ENCODE measurements at regions not wholly inside any gene's neighbourhood (a gene's known extent, or its start where the extent isn't known, plus 50 kb on each side); places are given as distances from the start of the nearest gene placed in this dataset.

- no peaks in the 10 kb centered on the region for H3K4me1 Mint-ChIP-seq (ENCODE audit: low read depth)
- no peaks in the 10 kb centered on the region for H3K9me3 Mint-ChIP-seq (ENCODE audit: insufficient read depth)
- ATAC-seq, result no peak
- H3K36me3 Mint-ChIP-seq (ENCODE audit: low read depth), result no peaks in the 10 kb centered on the region
- ChIA-PET POLR2A (no interaction called here), CTCF (no interaction called here)
- no peaks in the 10 kb centered on the region for H3K27me3 Mint-ChIP-seq (ENCODE audit: low read depth)
- no peak overlapping the region for H3K4me3 Mint-ChIP-seq
- DNase-seq, result no peak
- no peak overlapping the region for H3K27ac Mint-ChIP-seq
These were observed 180.5 kb downstream of the CTTN start for GRCh38 chr11:70578831-70579230.

DNA sequence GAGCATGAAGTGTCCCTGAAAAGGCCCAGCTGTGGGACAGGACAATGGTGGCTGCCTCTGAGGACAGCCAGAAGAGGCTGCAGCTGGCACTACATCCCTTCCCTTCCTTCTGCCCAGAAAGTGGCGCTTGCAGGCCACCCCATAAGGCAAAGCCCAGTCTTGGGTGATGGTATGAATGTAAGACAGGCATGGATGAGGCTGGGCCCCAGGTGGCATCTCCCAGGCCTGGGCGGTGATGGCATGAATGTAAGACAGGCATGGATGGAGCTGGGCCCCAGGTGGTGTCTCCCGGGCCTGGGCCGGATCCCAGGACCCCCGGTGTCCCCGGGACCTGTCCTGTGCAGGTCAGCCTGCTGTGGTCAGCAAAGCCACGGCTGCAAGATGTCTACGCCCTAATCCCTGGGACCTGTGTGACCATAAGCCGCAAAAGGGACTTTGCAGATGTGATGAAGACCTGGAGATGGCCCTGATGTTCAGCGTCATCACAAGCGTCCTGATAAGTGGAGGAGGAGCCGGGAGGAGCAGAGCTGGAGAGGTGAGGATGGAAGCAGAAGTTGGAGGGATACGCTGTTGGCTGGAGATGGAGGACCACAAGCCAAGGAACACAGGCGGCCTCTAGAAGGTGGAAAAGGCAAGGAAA is 181.1 kb downstream of the CTTN start:
- no peak for DNase-seq
- Mint-ChIP-seq H3K4me3 (no peak overlapping the region), H3K27ac (no peak overlapping the region)

DNA sequence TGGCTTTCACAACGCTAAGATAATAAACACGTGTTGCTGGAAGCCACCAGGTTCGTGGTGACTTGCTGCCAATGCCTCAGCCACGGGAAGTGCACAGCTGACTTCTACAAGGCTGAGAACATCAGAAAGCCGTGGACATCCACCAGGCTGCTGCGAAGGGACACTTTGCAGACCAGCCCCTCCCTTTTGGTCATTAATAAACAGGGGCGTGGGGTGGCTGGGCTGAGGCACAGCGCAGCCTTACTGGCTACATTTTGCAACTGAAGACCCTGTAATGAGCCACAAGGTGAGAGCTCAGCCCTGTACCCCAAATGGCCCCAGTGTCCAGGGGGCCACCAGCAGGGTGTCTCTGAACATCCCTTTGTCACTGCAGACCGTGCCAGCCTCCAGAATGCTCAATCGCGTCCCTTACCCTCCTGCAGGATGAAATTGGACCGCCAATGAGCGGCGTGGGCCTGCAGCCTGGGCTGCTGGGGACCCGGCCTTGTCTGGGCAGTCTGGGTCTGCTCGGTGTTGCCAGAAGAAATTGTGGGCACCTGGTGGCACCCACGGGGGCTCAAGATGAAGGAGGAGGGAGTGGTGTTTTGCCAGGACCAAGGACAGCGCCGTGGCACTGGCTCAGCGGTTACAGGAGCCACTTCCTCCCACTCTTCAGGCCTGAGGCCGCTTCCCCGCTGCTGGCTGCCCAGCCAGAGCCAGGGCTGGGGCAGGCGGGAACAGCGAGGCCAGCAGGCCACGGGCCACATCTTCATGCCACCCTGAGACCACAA is 181.9 kb downstream of the CTTN start:
- no peak overlapping the region for H3K4me3 Mint-ChIP-seq
- no peak for ATAC-seq
- H3K27ac Mint-ChIP-seq, result no peak overlapping the region
- H3K27me3 Mint-ChIP-seq (ENCODE audit: low read depth), result no peaks in the 10 kb centered on the region
- DNase-seq, result no peak
- H3K36me3 Mint-ChIP-seq (ENCODE audit: low read depth), result no peaks in the 10 kb centered on the region
- ChIA-PET POLR2A (no interaction called here), CTCF (no interaction called here)
- no peaks in the 10 kb centered on the region for H3K9me3 Mint-ChIP-seq (ENCODE audit: insufficient read depth)
- no peaks in the 10 kb centered on the region for H3K4me1 Mint-ChIP-seq (ENCODE audit: low read depth)

More for the DNA sequence above, 181.1 kb downstream of the CTTN start:
- ChIA-PET POLR2A (no interaction called here), CTCF (no interaction called here)
- Mint-ChIP-seq H3K36me3 (ENCODE audit: low read depth) (no peaks in the 10 kb centered on the region), H3K9me3 (ENCODE audit: insufficient read depth) (no peaks in the 10 kb centered on the region), H3K4me1 (ENCODE audit: low read depth) (no peaks in the 10 kb centered on the region), H3K27me3 (ENCODE audit: low read depth) (no peaks in the 10 kb centered on the region)
- ATAC-seq, result no peak

GRCh38 chr11:70581991-70582885 is 183.9 kb downstream of the CTTN start:
- Mint-ChIP-seq H3K9me3 (ENCODE audit: insufficient read depth) (no peaks in the 10 kb centered on the region), H3K27ac (no peak overlapping the region), H3K27me3 (ENCODE audit: low read depth) (peaks cover 12% of the 10 kb centered on the region), H3K4me1 (ENCODE audit: low read depth) (no peaks in the 10 kb centered on the region), H3K4me3 (no peak overlapping the region), H3K36me3 (ENCODE audit: low read depth) (no peaks in the 10 kb centered on the region)
- ATAC-seq, result no peak
- DNase-seq, result no peak
- POLR2A ChIA-PET, result no interaction called here
- CTCF ChIA-PET, result no interaction called here

- DNase-seq (no peak), ATAC-seq (no peak)
- no peaks in the 10 kb centered on the region for H3K4me1 Mint-ChIP-seq (ENCODE audit: low read depth)
- H3K4me3 Mint-ChIP-seq, result no peak overlapping the region
- no peaks in the 10 kb centered on the region for H3K36me3 Mint-ChIP-seq (ENCODE audit: low read depth)
- no peaks in the 10 kb centered on the region for H3K9me3 Mint-ChIP-seq (ENCODE audit: insufficient read depth)
- ChIA-PET CTCF (no interaction called here), POLR2A (no interaction called here)
- no peak overlapping the region for H3K27ac Mint-ChIP-seq
- peaks cover 17% of the 10 kb centered on the region for H3K27me3 Mint-ChIP-seq (ENCODE audit: low read depth)
These were observed 184.7 kb downstream of the CTTN start for GRCh38 chr11:70582886-70583641.

GRCh38 chr11:70583781-70584218 is 185.5 kb downstream of the CTTN start:
- no peaks in the 10 kb centered on the region for H3K9me3 Mint-ChIP-seq (ENCODE audit: insufficient read depth)
- ATAC-seq, result no peak
- H3K27ac Mint-ChIP-seq, result no peak overlapping the region
- ChIA-PET POLR2A (no interaction called here), CTCF (no interaction called here)
- no peak for DNase-seq
- no peaks in the 10 kb centered on the region for H3K4me1 Mint-ChIP-seq (ENCODE audit: low read depth)
- H3K27me3 Mint-ChIP-seq (ENCODE audit: low read depth), result peaks cover 20% of the 10 kb centered on the region
- H3K36me3 Mint-ChIP-seq (ENCODE audit: low read depth), result no peaks in the 10 kb centered on the region
- no peak overlapping the region for H3K4me3 Mint-ChIP-seq

DNA sequence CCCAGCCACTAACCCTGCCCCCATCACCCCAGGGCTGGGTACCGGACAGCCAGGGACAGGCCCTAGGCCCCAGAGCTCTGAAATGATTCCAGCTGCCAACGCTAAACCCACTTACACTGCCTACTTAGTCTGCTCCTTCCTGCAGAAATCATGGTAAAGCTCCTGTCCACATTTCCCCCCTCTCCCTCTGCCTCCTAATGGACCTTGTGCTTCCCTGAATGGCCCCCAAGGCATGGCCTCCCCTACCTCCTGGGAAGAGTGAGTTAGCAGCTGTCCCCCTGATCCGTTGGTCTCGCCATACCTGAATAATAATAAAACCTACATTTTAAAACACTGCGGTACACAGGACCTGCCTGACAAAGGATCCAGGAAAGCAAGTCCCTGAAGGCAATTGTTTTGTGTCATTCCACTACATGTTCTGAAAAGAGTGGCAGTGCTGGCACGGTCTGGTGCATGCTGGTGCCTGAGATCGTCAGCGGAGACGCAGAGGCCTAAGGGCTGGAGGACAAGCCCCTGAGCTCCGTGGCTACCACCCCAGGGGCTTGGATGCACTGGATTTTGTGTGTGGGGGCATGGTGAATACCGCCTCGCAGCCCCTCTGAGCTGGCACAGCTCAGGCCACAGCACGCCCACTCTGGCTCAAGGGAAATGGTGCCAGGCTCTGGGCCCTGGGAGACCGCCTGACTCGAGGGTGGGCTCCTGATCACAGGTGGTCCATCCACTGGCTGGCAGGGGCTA is 186.3 kb downstream of the CTTN start:
- Mint-ChIP-seq H3K27ac (no peak overlapping the region), H3K27me3 (ENCODE audit: low read depth) (peaks cover 22% of the 10 kb centered on the region), H3K36me3 (ENCODE audit: low read depth) (no peaks in the 10 kb centered on the region), H3K9me3 (ENCODE audit: insufficient read depth) (no peaks in the 10 kb centered on the region), H3K4me1 (ENCODE audit: low read depth) (peaks cover 5% of the 10 kb centered on the region), H3K4me3 (no peak overlapping the region)
- DNase-seq, result no peak
- ChIA-PET CTCF (no interaction called here), POLR2A (no interaction called here)
- no peak for ATAC-seq

DNA sequence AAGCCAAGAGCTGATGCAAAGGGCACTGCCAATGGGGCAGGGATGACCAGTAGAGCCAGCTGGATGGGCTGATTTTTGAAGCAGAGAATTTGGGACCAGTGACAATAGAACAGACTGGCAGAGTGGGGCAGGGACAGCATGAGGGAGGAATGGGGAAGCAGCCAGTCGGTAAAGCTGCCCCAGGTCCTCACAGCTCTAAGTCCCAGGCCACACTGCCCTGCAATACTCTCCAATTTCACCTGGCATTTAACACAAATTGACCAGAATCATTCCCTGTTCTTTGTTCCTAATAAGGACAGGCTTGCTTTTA is 186.9 kb downstream of the CTTN start:
- Mint-ChIP-seq H3K36me3 (ENCODE audit: low read depth) (no peaks in the 10 kb centered on the region), H3K4me1 (ENCODE audit: low read depth) (peaks cover 8% of the 10 kb centered on the region), H3K9me3 (ENCODE audit: insufficient read depth) (no peaks in the 10 kb centered on the region), H3K27ac (no peak overlapping the region), H3K27me3 (ENCODE audit: low read depth) (peaks cover 22% of the 10 kb centered on the region), H3K4me3 (no peak overlapping the region)
- no peak for ATAC-seq
- DNase-seq, result no peak
- ChIA-PET POLR2A (no interaction called here), CTCF (no interaction called here)

GRCh38 chr11:70586261-70587074 is 188.1 kb downstream of the CTTN start:
- CTCF ChIA-PET, result no interaction called here
- DNase-seq, result no peak
- POLR2A ChIA-PET, result no interaction called here
- Mint-ChIP-seq H3K27me3 (ENCODE audit: low read depth) (peaks cover 25% of the 10 kb centered on the region), H3K4me1 (ENCODE audit: low read depth) (peaks cover 19% of the 10 kb centered on the region), H3K27ac (no peak overlapping the region), H3K4me3 (no peak overlapping the region), H3K9me3 (ENCODE audit: insufficient read depth) (no peaks in the 10 kb centered on the region), H3K36me3 (ENCODE audit: low read depth) (peaks cover 3% of the 10 kb centered on the region)
- no peak for ATAC-seq

- ATAC-seq, result no peak
- H3K4me1 Mint-ChIP-seq (ENCODE audit: low read depth), result peaks cover 19% of the 10 kb centered on the region
- peaks cover 3% of the 10 kb centered on the region for H3K36me3 Mint-ChIP-seq (ENCODE audit: low read depth)
- DNase-seq, result no peak
- ChIA-PET POLR2A (no interaction called here), CTCF (no interaction called here)
- H3K27ac Mint-ChIP-seq, result no peak overlapping the region
- no peak overlapping the region for H3K4me3 Mint-ChIP-seq
- H3K9me3 Mint-ChIP-seq (ENCODE audit: insufficient read depth), result no peaks in the 10 kb centered on the region
- peaks cover 26% of the 10 kb centered on the region for H3K27me3 Mint-ChIP-seq (ENCODE audit: low read depth)
These were observed 188.7 kb downstream of the CTTN start for GRCh38 chr11:70587075-70587389.

Measured in activated CD8-positive, alpha-beta T cell treated with anti-CD3 and anti-CD28 coated beads, Interleukin-2, amount 10 ng/mL, durations not matched to agents 7 days and 5 days (primary cell).